ENCODE measurements at regions not wholly inside any gene's neighbourhood (a gene's known extent, or its start where the extent isn't known, plus 50 kb on each side); places are given as distances from the start of the nearest gene placed in this dataset.
"Not testable (repeated sequence)": the region's sequence is repeated elsewhere in the genome, so short reads cannot be mapped to it uniquely, and the experiment has no call there.

- H3K4me1 ChIP-seq; ATAC-seq; CTCF ChIA-PET; H3K4me3 ChIP-seq; H3K4me2 ChIP-seq; FAIRE-seq; H3K9me3 ChIP-seq; H3K27ac ChIP-seq; DNase-seq (ENCODE audit: low read depth in 1 of 2, low spot score in 1 of 2); POLR2A ChIA-PET: not testable (repeated sequence)
- WGBS (ENCODE audit: missing lambda C conversion rate) = no CpG with 5 or more reads among the region's 4 CpGs
Measured at GRCh38 chr9:66720845-66721244, 179.7 kb upstream of the ZNF658 start.

GRCh38 chr9:66727540-66727939 is 173.0 kb upstream of the ZNF658 start:
- FAIRE-seq, ATAC-seq, CTCF ChIA-PET: not testable (repeated sequence)

GRCh38 chr9:66736686-66737085 is 163.8 kb upstream of the ZNF658 start:
- H3K4me3 ChIP-seq; FAIRE-seq; H3K4me2 ChIP-seq; H3K27ac ChIP-seq; ATAC-seq; H3K4me1 ChIP-seq; H3K9me3 ChIP-seq; DNase-seq (ENCODE audit: low read depth in 1 of 2, low spot score in 1 of 2); CTCF ChIA-PET; POLR2A ChIA-PET: not testable (repeated sequence)

More at GRCh38 chr9:66727540-66727939, 173.0 kb upstream of the ZNF658 start:
- H3K27ac ChIP-seq; H3K9me3 ChIP-seq; POLR2A ChIA-PET; H3K4me3 ChIP-seq; H3K4me1 ChIP-seq; DNase-seq (ENCODE audit: low read depth in 1 of 2, low spot score in 1 of 2); H3K4me2 ChIP-seq: not testable (repeated sequence)

- H3K27ac ChIP-seq; DNase-seq (ENCODE audit: low read depth in 1 of 2, low spot score in 1 of 2); H3K9me3 ChIP-seq; H3K4me3 ChIP-seq; FAIRE-seq; POLR2A ChIA-PET; ATAC-seq; H3K4me1 ChIP-seq; CTCF ChIA-PET; H3K4me2 ChIP-seq: not testable (repeated sequence)
- 76% methylated on average over 1 of the region's 1 CpG for WGBS (ENCODE audit: missing lambda C conversion rate)
Measured at GRCh38 chr9:66738418-66738817, 162.1 kb upstream of the ZNF658 start.

GRCh38 chr9:66740136-66740535 is 160.4 kb upstream of the ZNF658 start:
- no CpG with 5 or more reads among the region's 4 CpGs for WGBS (ENCODE audit: missing lambda C conversion rate)
- H3K4me1 ChIP-seq; FAIRE-seq; CTCF ChIA-PET; POLR2A ChIA-PET; H3K4me2 ChIP-seq; DNase-seq (ENCODE audit: low read depth in 1 of 2, low spot score in 1 of 2); H3K4me3 ChIP-seq; H3K27ac ChIP-seq; ATAC-seq; H3K9me3 ChIP-seq: not testable (repeated sequence)

GRCh38 chr9:66745846-66746245 is 154.7 kb upstream of the ZNF658 start:
- FAIRE-seq; CTCF ChIA-PET; DNase-seq (ENCODE audit: low read depth in 1 of 2, low spot score in 1 of 2); H3K4me3 ChIP-seq; POLR2A ChIA-PET; H3K4me1 ChIP-seq; H3K9me3 ChIP-seq; H3K4me2 ChIP-seq; H3K27ac ChIP-seq; ATAC-seq: not testable (repeated sequence)
- WGBS (ENCODE audit: missing lambda C conversion rate) = 88% methylated on average over 15 of the region's 27 CpGs

GRCh38 chr9:66752324-66752923 is 148.1 kb upstream of the ZNF658 start:
- H3K4me3 ChIP-seq; CTCF ChIA-PET; H3K9me3 ChIP-seq; H3K27ac ChIP-seq; H3K4me2 ChIP-seq; POLR2A ChIA-PET; H3K4me1 ChIP-seq; FAIRE-seq; DNase-seq (ENCODE audit: low read depth in 1 of 2, low spot score in 1 of 2): not testable (repeated sequence)
- 85% methylated on average over 7 of the region's 15 CpGs for WGBS (ENCODE audit: missing lambda C conversion rate)
- peak in 1 of 2 experiments; percentile 41; a peak in 2 of 6 replicates for ATAC-seq

GRCh38 chr9:66759825-66760492 is 140.6 kb upstream of the ZNF658 start:
- ATAC-seq; CTCF ChIA-PET; H3K9me3 ChIP-seq; H3K4me3 ChIP-seq; H3K4me1 ChIP-seq; FAIRE-seq; H3K4me2 ChIP-seq; POLR2A ChIA-PET; DNase-seq (ENCODE audit: low read depth in 1 of 2, low spot score in 1 of 2); H3K27ac ChIP-seq: not testable (repeated sequence)
- 82% methylated on average over 3 of the region's 7 CpGs for WGBS (ENCODE audit: missing lambda C conversion rate)

- H3K4me2 ChIP-seq; H3K4me1 ChIP-seq; ATAC-seq; POLR2A ChIA-PET; DNase-seq (ENCODE audit: low read depth in 1 of 2, low spot score in 1 of 2); H3K9me3 ChIP-seq; H3K27ac ChIP-seq; H3K4me3 ChIP-seq; FAIRE-seq; CTCF ChIA-PET: not testable (repeated sequence)
- no CpG with 5 or more reads among the region's 3 CpGs for WGBS (ENCODE audit: missing lambda C conversion rate)
Measured at GRCh38 chr9:66764799-66765493, 135.6 kb upstream of the ZNF658 start.

GRCh38 chr9:66765531-66765930 is 135.0 kb upstream of the ZNF658 start:
- H3K4me3 ChIP-seq; POLR2A ChIA-PET; H3K4me1 ChIP-seq; H3K27ac ChIP-seq; CTCF ChIA-PET; H3K9me3 ChIP-seq; DNase-seq (ENCODE audit: low read depth in 1 of 2, low spot score in 1 of 2); H3K4me2 ChIP-seq; ATAC-seq; FAIRE-seq: not testable (repeated sequence)
- WGBS (ENCODE audit: missing lambda C conversion rate) = no CpG with 5 or more reads among the region's 2 CpGs

- WGBS (ENCODE audit: missing lambda C conversion rate) = no CpG with 5 or more reads among the region's 2 CpGs
- 0 out of 6 replicates have a peak, but pooled peaks of 1 of the 2 experiments have one; percentile 19 for ATAC-seq
- FAIRE-seq; H3K27ac ChIP-seq; H3K4me1 ChIP-seq; DNase-seq (ENCODE audit: low read depth in 1 of 2, low spot score in 1 of 2); POLR2A ChIA-PET; CTCF ChIA-PET; H3K9me3 ChIP-seq; H3K4me3 ChIP-seq; H3K4me2 ChIP-seq: not testable (repeated sequence)
Measured at GRCh38 chr9:66771504-66771903, 129.0 kb upstream of the ZNF658 start.

- DNase-seq (ENCODE audit: low read depth in 1 of 2, low spot score in 1 of 2); CTCF ChIA-PET; FAIRE-seq; H3K4me2 ChIP-seq; H3K9me3 ChIP-seq; H3K4me3 ChIP-seq; H3K27ac ChIP-seq; POLR2A ChIA-PET; ATAC-seq; H3K4me1 ChIP-seq: not testable (repeated sequence)
- WGBS (ENCODE audit: missing lambda C conversion rate) = 80% methylated on average over 6 of the region's 8 CpGs
Measured at GRCh38 chr9:66774618-66775017, 125.9 kb upstream of the ZNF658 start.
